Ureter (tissue), 1 donor: ENCODE measurements at regions not wholly inside any gene's neighbourhood (a gene's known extent, or its start where the extent isn't known, plus 50 kb on each side); places are given as distances from the start of the nearest gene placed in this dataset.
"Not testable (repeated sequence)": the region's sequence is repeated elsewhere in the genome, so short reads cannot be mapped to it uniquely, and the experiment has no call there.

ENCODE experiments used
- DNase-seq: peaks from one replicate; pipeline ENCODE4 v3.0.0-alpha.2; 2020; ENCODE audit warnings: low spot score
- donor health status: DM: yes; HTN: yes; CAD: no.

DNA sequence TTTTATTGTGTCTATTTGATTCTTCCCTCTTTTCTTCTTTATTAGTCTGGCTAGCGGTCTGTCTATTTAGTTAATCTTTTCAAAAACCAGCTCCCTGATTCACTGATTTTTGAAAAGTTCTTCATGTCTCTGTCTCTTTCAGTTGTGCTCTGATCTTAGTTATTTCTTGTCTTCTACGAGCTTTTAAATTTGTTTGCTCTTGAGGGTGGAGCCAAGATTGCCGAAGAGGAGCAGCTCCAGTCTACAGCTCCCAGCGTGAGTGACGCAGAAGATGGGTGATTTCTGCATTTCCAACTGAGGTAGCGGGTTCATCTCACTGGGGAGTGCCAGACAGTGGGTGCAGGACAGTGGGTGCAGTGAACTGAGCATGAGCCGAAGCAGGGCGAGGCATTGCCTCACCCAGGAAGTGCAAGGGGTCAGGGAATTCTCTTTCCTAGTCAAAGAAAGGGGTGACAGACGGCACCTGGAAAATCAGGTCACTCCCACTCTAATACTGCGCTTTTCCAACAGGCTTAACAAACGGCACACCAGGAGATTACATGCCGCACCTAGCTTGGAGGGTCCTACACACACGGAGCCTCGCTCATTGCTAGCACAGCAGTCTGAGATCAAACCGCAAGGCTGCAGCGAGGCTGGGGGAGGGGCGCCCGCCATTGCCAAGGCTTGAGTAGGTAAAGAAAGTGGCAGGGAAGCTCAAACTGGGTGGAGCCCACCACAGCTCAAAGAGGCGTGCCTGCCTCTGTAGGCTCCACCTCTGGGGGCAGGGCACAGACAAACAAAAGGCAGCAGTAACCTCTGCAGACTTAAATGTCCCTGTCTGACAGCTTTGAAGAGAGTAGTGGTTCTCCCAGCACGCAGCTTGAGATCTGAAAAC, 220.6 kb upstream of the IRAK1BP1 start:
- not testable (repeated sequence) for DNase-seq

DNA sequence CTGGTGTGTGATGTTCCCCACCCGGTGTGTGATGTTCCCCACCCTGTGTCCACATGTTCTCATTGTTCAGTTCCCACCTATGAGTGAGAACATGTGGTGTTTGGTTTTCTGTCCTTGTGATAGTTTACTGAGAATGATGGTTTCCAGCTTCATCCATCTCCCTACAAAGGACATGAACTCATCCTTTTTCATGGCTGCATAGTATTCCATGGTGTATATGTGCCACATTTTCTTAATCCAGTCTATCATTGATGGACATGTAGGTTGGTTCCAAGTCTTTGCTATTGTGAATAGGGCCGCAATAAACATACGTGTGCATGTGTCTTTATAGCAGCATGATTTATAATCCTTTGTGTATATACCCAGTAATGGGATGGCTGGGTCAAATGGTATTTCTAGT, 201.5 kb upstream of the IRAK1BP1 start:
- DNase-seq: not testable (repeated sequence)

DNA sequence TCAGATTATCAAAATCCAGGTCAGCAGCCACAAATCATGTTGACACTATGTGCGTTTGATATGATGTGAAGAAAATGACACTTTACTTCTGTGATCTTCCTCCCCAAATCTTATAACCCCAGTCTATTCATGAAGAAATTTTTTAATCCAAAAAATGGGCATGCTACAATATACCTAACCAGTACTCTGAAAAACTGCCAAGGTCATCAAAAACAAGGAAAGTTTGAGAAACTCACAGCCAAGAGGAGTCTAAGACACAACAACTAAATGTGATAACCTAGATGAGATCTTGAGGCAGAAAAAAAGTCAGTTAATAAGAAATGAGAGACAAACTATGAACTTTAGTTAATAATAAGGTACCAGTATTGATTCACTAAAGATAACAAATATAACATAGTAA, 200.6 kb upstream of the IRAK1BP1 start:
- DNase-seq: no peak

DNA sequence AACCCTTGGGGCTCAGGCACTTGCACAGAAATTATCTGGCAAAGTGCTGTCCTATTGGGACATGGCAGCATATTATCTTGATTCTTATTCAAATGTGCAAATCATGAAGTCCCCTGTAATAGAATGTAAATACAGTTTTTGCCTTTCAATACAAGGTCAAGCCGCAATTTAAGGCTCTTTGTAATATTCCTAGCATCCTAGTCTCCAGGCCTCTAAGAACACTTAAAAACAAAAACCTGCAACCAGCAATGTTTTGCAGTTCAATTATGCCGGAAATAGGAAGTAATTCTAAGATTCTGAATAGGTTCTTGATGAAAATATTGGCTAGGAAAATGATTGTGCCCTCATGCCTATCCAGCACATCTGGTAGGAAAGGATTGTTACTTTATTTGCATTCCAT, 197.2 kb upstream of the IRAK1BP1 start:
- DNase-seq: no peak

DNA sequence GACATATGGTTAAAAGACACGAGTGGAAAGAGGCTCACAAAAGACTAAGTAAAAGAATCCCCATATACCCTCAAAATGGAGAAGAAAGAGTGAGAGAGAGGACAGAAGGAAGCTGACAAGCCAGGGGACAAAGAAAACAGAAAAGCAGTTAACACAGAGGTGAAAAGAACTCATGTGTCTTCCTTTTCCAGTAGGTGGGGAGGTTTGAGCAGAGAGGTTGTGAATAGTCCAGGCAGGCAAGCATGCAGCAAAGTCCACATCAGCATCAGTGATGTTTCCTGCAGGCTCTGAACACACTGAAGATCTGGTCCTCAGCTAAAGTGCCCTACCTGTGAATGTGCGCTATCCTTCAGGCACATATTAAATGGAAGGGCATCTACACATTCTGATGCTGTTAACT, 196.5 kb upstream of the IRAK1BP1 start:
- DNase-seq: no peak

DNA sequence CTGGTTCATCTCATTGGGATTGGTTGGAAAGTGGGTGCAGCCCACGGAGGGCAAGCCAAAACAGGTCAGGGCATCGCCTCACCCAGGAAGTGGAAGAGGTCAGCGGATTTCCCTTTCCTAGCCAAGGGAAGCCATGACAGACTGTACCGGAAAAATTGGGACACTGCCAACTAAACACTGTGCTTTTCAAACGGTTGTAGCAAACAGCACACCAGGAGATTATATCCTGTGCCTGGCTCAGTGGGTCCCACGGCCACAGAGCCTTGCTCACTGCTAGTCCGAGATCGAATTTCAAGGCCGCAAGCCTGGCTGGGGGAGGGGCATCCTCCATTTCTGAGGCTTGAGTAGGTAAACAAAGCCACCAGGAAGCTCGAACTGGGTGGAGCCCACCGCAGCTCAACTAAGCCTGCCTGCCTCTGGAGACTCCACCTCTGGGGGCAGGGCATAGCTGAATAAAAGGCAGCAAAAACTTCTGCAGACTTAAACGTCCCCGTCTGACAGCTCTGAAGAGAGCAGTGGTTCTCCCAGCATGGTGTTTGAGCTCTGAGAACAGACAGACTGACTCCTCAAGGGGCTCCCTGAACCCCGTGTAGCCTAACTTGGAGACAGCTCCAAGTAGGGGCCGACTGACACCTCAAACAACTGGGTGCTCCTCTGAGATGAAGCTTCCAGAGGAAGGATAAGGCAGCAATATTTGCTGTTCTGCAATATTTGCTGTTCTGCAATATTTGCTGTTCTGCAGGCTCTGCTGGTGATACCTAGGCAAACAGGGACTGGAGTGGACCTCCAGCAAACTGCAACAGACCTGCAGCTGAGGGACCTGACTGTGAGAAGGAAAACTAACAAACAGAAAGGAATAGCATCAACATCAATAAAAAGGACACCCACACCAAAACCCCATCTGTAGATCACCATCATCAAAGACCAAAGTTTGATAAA, 191.0 kb upstream of the IRAK1BP1 start:
- DNase-seq: not testable (repeated sequence)

DNA sequence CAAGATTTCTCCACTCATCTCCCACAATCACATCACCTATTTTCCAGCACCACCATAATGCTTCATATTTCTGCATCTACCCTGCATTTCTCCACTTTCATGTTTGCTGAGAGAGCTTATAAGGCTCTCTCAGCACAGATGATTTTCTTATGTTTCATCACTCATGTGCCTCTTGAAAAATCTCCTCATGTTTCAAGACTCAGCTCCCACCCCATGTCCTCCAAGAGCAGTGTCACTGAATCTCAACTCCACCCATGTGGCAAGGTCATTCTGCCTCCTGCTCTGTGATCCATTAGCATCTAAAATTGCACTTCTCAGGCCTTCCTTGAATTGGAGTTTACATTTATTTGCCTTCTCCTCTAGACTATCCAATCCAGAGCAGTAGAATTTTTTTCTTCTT, 178.7 kb upstream of the IRAK1BP1 start:
- no peak for DNase-seq

DNA sequence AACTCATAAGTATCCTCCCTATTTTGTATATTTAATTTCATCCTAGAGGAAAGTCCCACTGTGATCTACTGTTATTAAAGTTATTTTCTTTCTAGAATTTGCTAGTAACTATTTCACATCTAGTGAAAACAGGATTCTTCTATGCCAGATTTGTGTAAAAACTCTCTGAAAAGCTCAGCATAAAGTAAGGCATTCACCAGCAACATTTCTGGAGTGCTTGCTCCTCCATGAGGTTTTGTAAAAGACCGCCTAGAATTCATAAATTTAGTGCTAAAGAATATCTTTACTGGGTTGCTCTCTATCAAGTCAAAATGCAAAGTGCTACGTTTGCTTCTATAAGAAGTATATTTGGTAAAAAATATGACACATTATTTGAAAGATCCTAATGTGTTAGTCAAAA, 173.5 kb upstream of the IRAK1BP1 start:
- DNase-seq: no peak

DNA sequence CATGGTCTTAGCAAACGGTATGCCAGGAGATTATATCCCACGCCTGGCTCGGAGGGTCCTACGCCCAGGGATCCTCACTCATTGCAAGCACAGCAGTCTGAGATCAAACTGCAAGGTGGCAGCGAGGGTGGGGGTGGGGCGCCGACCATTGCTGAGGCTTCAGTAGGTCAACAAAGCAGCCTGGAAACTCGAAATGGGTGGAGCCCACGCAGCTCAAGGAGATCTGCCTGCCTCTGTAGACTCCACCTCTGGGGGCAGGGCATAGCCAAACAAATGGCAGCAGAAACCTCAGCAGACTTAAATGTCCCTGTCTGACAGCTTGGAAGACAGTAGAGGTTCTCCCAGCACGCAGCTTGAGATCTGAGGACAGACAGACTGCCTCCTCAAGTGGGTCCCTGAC, 172.7 kb upstream of the IRAK1BP1 start:
- not testable (repeated sequence) for DNase-seq

DNA sequence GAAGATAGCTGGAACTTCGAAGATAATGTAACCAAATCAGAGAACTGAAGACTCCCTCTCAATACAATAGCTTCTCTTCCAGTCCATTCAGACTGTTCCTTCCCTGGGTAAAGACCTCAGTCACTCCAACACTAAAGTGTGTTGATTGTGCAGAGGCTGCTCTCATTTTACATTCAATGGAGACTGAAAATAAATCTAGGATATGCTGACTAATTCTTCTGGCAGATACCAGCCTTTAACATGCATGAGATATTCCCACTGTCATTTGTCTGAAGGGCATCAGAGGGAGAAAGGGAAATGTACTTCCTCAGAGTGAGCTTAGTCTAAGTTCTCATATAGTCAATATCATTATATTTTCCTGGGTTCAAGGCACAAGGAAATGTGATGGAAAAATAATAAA, 166.4 kb upstream of the IRAK1BP1 start:
- DNase-seq: no peak

DNA sequence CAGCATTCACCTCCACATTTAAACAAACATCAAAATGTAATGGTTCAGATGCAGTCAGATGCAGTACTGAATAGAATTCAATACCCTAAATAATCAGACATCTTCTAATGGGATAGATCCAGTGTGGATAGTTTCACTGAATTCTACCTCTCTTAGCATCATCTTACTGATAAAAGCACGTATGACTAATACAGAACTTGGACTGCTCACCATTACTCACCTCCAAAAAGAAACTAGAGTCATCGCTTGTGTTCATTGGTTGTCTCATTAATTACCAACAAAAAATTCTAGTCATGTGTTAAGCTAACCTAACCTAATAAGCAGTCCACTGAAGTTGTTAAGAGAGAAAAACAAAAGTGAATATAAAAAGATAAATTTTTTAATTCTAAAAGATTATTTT, 165.9 kb upstream of the IRAK1BP1 start:
- no peak for DNase-seq

DNA sequence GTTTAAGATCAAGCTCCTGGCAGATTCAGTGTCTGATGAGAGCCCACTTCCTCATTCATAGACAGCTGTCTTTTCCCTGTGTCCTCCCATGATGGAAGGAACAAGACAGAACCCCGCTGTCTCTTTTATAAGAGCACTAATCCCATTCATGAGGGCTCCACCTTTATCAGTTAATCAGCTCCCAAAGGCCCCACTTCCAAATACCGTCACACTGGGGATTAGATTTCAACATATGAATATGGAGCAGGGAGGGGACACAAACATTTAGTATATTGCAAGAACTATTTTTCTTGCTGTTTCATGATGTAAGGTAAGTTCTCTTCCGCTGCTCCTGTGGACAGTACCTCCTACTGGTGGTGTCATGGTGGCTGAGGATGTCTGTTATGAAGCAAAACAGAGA, 158.3 kb upstream of the IRAK1BP1 start:
- no peak for DNase-seq

DNA sequence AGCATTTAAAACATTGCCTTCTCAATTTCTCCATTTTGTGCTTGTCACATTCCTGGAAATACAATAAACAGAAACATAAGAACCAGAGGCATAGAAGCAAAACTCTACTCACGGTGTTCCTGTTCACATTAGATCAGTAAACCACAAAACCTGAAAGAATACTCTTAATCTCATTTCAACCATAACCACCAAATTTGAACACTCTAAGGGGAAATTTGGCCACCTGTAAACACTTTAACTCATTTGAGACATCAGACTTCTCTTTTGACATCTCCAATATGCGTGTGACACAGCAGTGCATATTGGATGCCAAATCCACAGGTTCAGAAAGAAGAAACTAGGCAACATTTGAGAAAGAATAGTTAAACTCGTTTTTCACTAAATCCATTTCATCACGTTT, 153.8 kb upstream of the IRAK1BP1 start:
- no peak for DNase-seq

DNA sequence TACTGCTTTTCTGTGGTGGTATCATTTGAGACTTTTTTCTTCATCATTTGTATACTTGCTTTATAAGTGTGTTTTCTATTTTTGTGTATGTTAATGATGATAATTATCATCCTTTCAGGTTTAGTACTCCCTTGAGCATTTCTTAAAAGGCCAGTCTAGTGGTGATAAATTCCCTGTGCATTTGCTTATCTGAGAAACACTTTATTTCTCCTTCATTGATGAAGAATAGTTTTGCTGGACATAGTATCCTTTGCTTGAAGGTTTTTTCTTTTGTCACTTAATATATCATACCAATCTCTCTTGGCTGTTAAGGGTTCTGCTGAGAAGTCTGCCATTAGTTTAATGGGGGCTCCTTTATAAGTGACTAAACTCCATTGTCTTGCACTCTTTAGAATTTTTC, 123.2 kb upstream of the IRAK1BP1 start:
- no peak for DNase-seq

DNA sequence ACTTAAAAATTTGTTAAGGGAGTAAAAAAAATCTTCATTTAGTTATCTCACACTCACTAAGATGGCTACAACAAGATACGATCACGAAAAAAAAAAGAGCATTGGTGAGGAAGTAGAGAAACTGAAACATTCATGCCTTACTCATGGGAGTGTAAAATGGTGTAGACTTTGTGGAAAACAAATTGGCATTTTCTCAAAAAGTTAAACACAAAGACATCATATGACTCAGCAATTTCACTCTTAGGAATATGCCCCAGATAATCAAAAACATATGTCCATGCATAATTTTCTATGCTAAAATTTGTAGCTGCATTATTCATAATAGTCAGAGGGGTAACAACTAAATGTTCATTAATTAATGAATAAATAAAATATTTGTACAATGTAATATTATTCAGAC, 120.9 kb upstream of the IRAK1BP1 start:
- DNase-seq: no peak

DNA sequence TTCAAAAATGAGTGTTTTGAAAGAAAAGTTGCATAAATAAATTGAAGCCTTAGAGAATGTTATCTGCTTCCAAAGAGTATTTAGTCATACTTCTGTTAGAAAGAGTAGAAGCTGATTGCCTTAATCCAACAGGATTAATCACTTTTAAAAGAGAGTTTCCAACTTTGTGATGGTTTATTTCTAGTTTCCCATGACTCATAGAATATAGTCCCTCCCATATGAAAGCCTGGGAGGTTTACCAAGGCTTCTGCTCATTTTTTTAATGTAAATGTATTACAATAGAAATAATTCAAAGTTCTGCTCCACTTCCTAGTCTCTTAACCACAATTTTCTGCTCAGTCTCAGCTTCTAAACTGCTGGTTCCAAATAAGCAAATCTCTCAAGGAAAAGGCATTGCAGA, 118.0 kb upstream of the IRAK1BP1 start:
- DNase-seq: no peak

DNA sequence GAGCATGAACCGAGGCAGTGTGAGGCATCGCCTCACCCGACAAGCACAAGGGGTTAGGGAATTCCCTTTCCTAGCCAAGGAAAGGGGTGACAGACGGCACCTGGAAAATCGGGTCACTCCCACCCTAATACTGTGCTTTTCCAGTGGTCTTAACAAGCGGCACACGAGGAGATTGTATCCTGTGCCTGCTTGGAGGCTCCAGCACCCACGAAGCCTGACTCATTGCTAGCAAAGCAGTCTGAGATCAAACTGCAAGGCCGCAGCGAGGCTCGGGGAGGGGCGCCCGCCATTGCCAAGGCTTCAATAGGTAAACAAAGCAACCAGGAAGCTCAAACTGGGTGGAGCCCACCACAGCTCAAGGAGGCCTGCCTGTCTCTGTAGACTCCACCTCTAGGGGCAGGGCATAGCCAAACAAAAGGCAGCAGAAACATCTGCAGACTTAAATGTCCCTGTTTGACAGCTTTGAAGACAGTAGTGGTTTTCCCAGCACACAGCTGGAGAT, 109.0 kb upstream of the IRAK1BP1 start:
- DNase-seq: not testable (repeated sequence)

DNA sequence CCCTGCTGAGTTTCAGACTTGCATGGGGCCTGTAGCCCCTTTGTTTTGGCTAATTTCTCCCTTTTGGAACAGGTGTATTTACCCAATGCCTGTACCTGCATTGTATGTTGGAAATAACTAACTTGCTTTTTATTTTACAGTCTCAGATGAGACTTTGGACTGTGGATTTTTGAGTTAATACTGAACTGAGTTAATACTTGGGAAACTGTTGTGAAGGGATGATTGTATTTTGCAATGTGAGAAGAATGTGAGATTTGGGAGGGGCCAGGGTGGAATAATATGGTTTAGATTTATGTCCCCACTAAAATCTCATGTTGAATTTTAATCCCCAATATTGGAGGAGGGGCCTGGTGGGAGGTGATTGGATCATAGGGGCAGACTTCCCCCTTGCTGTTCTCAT, 99.1 kb upstream of the IRAK1BP1 start:
- no peak for DNase-seq

DNA sequence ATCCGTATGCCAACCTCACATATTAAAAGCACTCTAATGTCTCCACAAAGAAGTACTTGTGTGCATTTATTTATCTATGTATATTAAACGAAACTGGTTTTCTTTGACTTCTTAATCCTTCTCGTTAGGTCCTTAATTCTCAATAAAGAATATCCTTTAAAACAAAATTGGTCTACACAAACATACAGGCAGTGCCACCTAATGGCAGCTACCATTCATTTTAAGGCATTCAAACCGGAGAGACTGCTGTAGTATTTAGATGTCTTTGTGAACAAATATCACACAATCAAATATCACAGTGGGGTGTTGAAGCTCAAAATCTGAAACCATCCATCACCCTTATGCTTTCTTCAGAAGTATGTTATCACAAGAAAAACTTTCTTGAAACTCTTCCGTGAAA, 96.6 kb upstream of the IRAK1BP1 start:
- DNase-seq: no peak

DNA sequence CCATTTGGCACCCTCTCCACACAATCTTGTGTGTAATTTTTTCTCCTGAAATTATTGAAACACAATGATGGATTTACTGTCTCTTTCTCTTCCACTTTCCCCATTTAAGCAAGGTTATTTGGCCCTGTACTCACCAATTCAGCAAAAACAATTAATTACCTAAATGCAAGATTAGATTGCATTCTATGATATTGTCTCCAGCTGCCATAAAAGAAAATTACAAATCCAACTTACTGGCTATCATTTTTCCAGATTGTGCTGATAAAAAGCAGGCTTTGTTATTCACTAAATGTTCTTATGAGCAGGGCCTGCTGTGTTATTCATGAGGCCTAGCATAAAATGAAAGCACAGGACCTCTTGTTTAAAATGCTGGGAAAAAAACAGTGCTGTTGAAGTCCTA, 95.8 kb upstream of the IRAK1BP1 start:
- DNase-seq: no peak

DNA sequence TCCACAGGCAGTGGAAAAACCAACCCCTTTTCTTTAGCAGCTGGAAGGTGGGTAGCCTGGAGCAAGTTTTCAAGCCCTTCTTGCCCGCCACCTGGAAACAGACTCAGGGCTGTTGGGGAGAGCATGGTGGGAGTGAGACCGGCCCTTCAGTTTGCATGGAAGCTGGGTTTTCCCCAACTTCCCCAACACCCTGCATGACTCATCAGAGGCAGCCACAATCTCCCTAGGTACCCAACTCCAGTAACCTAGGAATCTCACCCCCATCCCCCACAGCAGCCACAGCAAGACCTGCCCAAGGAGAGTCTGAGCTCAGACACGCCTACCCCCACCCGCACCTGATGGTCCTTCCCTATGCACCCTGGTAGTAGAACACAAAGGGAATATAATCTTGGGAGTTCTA, 86.3 kb upstream of the IRAK1BP1 start:
- no peak for DNase-seq

DNA sequence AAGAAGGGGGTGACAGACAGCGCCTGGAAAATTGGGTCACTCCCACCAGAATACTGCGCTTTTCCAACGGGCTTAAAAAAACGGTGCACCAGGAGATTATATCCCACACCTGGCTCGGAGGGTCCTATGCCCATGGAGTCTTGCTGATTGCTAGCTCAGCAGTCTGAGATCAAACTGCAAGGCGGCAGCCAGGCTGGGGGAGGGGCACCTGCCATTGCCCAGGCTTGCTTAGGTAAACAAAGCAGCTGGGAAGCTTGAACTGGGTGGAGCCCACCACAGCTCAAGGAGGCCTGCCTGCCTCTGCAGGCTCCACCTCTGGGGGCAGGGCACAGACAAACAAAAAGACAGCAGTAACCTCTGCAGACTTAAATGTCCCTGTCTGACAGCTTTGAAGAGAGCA, 84.0 kb upstream of the IRAK1BP1 start:
- not testable (repeated sequence) for DNase-seq

DNA sequence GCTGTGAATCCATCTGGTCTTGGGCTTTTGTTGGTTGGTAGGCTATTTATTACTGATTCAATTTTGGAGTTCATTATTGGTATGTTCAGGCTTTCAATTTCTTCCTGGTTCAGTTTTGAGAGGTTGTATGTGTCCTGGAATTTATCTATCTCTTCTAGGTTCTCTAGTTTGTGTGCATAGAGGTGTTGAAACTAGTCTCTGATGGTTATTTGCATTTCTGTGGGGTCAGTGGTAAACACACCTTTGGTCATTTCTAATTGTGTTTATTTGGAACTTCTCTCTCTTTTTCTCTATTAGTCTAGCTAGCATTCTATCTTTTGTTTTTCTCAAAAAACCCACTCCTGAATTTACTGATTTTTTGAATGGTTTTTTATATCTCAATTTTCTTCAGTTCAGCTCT, 70.1 kb upstream of the IRAK1BP1 start:
- DNase-seq: no peak
